Stimulated activated CD4-positive, alpha-beta T cell treated with anti-CD3 and anti-CD28 coated beads, Interleukin-2, amount 100 ng/mL, for 48 hours (primary cell): ENCODE measurements at regions not wholly inside any gene's neighbourhood (a gene's known extent, or its start where the extent isn't known, plus 50 kb on each side); places are given as distances from the start of the nearest gene placed in this dataset.

Experiments used
- DNase-seq, 2 donors: peaks; one replicate each; pipeline ENCODE4 v3.0.0-alpha.2; 2020

- no peak for DNase-seq
These were observed 198.7 kb downstream of the IRS2 start for GRCh38 chr13:109587689-109588088.

- DNase-seq, result no peak
These were observed 199.7 kb downstream of the IRS2 start for GRCh38 chr13:109586509-109587346.

GRCh38 chr13:109584844-109585361 is 201.5 kb downstream of the IRS2 start:
- no peak for DNase-seq

GRCh38 chr13:109577191-109577700 is 209.1 kb downstream of the IRS2 start:
- no peak for DNase-seq

- no peak for DNase-seq
These were observed 210.0 kb downstream of the IRS2 start for GRCh38 chr13:109576331-109576813.

GRCh38 chr13:109575821-109576220 is 210.6 kb downstream of the IRS2 start:
- no peak for DNase-seq

- no peak for DNase-seq
These were observed 214.0 kb downstream of the IRS2 start for GRCh38 chr13:109572389-109572788.

- peak; percentile 1 to 8 for DNase-seq
These were observed 216.2 kb downstream of the IRS2 start for GRCh38 chr13:109569958-109570711.

GRCh38 chr13:109568339-109568818 is 218.0 kb downstream of the IRS2 start:
- DNase-seq, result no peak

- DNase-seq, result no peak
These were observed 219.1 kb downstream of the IRS2 start for GRCh38 chr13:109567315-109567714.

GRCh38 chr13:109565877-109566276 is 220.5 kb downstream of the IRS2 start:
- no peak for DNase-seq

- DNase-seq, result no peak
These were observed 238.0 kb downstream of the IRS2 start for GRCh38 chr13:109548374-109548773.

- no peak for DNase-seq
These were observed 238.4 kb downstream of the IRS2 start for GRCh38 chr13:109547942-109548341.

GRCh38 chr13:109545931-109546330 is 240.5 kb downstream of the IRS2 start:
- no peak for DNase-seq

GRCh38 chr13:109541081-109541480 is 245.3 kb downstream of the IRS2 start:
- no peak for DNase-seq

- no peak for DNase-seq
These were observed 248.8 kb downstream of the IRS2 start for GRCh38 chr13:109537584-109537983.

- no peak for DNase-seq
These were observed 253.0 kb downstream of the IRS2 start for GRCh38 chr13:109533350-109533749.

- no peak for DNase-seq
These were observed 256.4 kb downstream of the IRS2 start for GRCh38 chr13:109529964-109530363.

- DNase-seq, result no peak
These were observed 264.7 kb downstream of the IRS2 start for GRCh38 chr13:109521719-109522118.

GRCh38 chr13:109517517-109517916 is 268.9 kb downstream of the IRS2 start:
- DNase-seq, result no peak

GRCh38 chr13:109516186-109516585 is 270.2 kb downstream of the IRS2 start:
- no peak for DNase-seq

- DNase-seq, result no peak
These were observed 276.4 kb downstream of the IRS2 start for GRCh38 chr13:109510013-109510412.

- no peak for DNase-seq
These were observed 277.1 kb downstream of the IRS2 start for GRCh38 chr13:109509154-109509900.
